ENCODE measurements at regions not wholly inside any gene's neighbourhood (a gene's known extent, or its start where the extent isn't known, plus 50 kb on each side); places are given as distances from the start of the nearest gene placed in this dataset.

DNA sequence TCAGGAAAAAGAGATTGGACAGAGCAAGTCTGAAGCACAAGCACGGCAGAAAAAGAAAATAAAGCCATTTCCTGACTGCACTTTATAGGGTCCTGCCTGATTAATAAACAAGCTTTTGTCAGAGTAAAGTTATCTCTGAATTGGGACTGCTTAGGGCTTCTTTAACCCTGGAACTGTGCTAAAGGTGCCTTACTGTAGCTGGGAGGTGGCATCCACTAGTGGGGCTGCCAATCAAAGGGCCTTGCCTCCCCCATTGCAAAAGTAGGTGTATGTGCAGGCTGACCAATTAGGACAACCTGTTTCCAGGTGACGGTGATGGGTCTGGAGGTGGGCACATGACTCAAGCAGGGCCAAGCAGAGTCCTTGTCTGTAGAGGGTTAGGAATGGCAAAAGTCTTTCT is 57.4 kb upstream of the RAPH1 start:
- peaks cover 2% of the 10 kb centered on the region for H3K27me3 Mint-ChIP-seq (ENCODE audit: unreplicated experiment)
- no peak for DNase-seq (ENCODE audit: low spot score)
- H3K4me3 Mint-ChIP-seq (ENCODE audit: unreplicated experiment): no peak overlapping the region
- H3K27ac Mint-ChIP-seq (ENCODE audit: unreplicated experiment): no peak overlapping the region
- H3K9me3 Mint-ChIP-seq (ENCODE audit: unreplicated experiment): no peaks in the 10 kb centered on the region
- TF ChIP-seq, protein P1, sequence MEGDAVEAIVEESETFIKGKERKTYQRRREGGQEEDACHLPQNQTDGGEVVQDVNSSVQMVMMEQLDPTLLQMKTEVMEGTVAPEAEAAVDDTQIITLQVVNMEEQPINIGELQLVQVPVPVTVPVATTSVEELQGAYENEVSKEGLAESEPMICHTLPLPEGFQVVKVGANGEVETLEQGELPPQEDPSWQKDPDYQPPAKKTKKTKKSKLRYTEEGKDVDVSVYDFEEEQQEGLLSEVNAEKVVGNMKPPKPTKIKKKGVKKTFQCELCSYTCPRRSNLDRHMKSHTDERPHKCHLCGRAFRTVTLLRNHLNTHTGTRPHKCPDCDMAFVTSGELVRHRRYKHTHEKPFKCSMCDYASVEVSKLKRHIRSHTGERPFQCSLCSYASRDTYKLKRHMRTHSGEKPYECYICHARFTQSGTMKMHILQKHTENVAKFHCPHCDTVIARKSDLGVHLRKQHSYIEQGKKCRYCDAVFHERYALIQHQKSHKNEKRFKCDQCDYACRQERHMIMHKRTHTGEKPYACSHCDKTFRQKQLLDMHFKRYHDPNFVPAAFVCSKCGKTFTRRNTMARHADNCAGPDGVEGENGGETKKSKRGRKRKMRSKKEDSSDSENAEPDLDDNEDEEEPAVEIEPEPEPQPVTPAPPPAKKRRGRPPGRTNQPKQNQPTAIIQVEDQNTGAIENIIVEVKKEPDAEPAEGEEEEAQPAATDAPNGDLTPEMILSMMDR (IDR thresholded peaks at IDR 0.05; ENCODE audit: unreplicated experiment): no peak
- no peaks in the 10 kb centered on the region for H3K4me1 Mint-ChIP-seq (ENCODE audit: unreplicated experiment)
- no peaks in the 10 kb centered on the region for H3K36me3 Mint-ChIP-seq (ENCODE audit: low read depth, unreplicated experiment)

DNA sequence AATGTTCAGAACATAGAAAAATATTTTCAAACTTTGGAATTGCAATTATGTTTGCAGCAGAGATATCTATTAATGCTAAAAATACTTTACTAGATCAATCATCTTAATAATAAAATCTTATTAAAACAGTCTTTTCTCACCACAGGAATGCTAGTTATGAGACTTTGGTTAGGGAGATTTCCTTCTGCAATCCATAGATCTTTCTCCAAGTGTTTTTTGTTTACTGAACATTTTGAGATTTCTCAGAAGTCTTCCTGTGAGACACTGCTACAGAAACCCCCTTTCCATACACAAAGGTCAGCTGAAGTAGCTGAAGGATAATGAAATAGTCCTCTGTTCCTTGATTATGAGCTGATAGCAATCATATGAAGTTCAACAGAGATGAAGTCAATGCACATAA is 59.4 kb upstream of the RAPH1 start:
- TF ChIP-seq, protein P1 (IDR thresholded peaks at IDR 0.05; ENCODE audit: unreplicated experiment): no peak
- Mint-ChIP-seq H3K4me3 (ENCODE audit: unreplicated experiment) (no peak overlapping the region), H3K9me3 (ENCODE audit: unreplicated experiment) (no peaks in the 10 kb centered on the region), H3K27me3 (ENCODE audit: unreplicated experiment) (peaks cover 2% of the 10 kb centered on the region), H3K36me3 (ENCODE audit: low read depth, unreplicated experiment) (no peaks in the 10 kb centered on the region), H3K27ac (ENCODE audit: unreplicated experiment) (no peak overlapping the region), H3K4me1 (ENCODE audit: unreplicated experiment) (no peaks in the 10 kb centered on the region)
- no peak for DNase-seq (ENCODE audit: low spot score)

DNA sequence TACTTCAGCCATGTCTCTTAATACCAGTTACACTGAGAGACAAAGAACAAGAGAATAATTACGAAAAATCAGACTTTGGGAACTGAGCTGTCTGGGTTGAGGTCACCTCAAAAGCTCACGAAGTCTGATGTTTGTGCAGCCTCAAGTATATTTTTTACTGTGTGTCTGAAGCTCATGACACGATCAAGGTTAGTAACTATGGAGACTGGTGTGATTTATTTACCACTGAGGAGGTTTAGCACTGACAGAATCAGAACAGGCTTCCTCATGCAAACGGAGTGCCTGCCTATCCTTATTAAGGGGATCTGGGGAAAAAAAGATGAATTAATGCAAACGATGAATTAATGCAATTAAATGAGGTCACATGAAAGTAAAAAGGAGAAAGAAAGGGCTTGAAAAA is 61.1 kb upstream of the RAPH1 start:
- H3K27ac Mint-ChIP-seq (ENCODE audit: unreplicated experiment): no peak overlapping the region
- DNase-seq (ENCODE audit: low spot score): no peak
- no peaks in the 10 kb centered on the region for H3K9me3 Mint-ChIP-seq (ENCODE audit: unreplicated experiment)
- no peaks in the 10 kb centered on the region for H3K4me1 Mint-ChIP-seq (ENCODE audit: unreplicated experiment)
- H3K27me3 Mint-ChIP-seq (ENCODE audit: unreplicated experiment): peaks cover 2% of the 10 kb centered on the region
- no peaks in the 10 kb centered on the region for H3K36me3 Mint-ChIP-seq (ENCODE audit: low read depth, unreplicated experiment)
- TF ChIP-seq, protein P1 (IDR thresholded peaks at IDR 0.05; ENCODE audit: unreplicated experiment): no peak
- no peak overlapping the region for H3K4me3 Mint-ChIP-seq (ENCODE audit: unreplicated experiment)

DNA sequence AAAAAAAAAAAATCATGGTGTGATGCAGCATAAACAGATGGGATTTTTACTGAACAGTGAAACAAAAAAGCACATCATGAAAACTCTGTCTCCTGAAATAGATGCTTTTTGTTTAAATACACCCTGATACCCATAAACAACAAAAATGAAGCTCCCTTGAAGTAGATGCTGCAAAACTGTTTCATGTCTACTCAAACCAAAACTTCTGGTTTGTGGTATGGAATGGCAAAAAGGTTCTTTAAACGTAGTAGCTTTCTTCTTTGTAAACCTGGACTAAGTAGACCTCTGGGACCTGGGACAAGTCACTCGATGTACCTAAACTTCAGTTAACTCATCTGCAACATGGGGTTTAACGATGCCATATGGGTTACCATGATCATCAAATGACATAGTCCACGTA is 64.4 kb upstream of the RAPH1 start:
- H3K9me3 Mint-ChIP-seq (ENCODE audit: unreplicated experiment): no peaks in the 10 kb centered on the region
- TF ChIP-seq, protein P1 (IDR thresholded peaks at IDR 0.05; ENCODE audit: unreplicated experiment): no peak
- H3K36me3 Mint-ChIP-seq (ENCODE audit: low read depth, unreplicated experiment): no peaks in the 10 kb centered on the region
- H3K27me3 Mint-ChIP-seq (ENCODE audit: unreplicated experiment): no peaks in the 10 kb centered on the region
- no peaks in the 10 kb centered on the region for H3K4me1 Mint-ChIP-seq (ENCODE audit: unreplicated experiment)
- no peak for DNase-seq (ENCODE audit: low spot score)
- H3K4me3 Mint-ChIP-seq (ENCODE audit: unreplicated experiment): no peak overlapping the region
- no peak overlapping the region for H3K27ac Mint-ChIP-seq (ENCODE audit: unreplicated experiment)

DNA sequence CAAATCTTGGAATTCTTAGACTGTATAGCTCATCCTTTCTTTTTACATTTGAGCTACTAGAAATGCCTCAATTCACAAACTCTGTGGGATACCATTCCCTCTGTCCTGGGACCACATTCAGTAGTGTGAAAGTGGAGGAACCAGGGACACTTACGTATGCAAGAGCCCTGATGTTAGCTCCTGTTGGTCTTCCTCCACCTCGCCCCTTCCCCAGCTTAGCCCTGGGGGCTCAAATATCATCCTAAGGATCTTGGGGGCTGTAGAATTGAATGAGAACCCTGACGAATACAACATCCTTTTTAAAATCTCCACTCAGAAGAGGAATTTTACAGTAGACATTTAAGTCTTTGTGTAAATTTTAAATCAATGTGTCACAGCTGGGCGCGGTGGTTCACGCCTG is 65.2 kb upstream of the RAPH1 start:
- H3K9me3 Mint-ChIP-seq (ENCODE audit: unreplicated experiment): no peaks in the 10 kb centered on the region
- TF ChIP-seq, protein P1 (IDR thresholded peaks at IDR 0.05; ENCODE audit: unreplicated experiment): no peak
- H3K4me3 Mint-ChIP-seq (ENCODE audit: unreplicated experiment): no peak overlapping the region
- no peak for DNase-seq (ENCODE audit: low spot score)
- H3K4me1 Mint-ChIP-seq (ENCODE audit: unreplicated experiment): no peaks in the 10 kb centered on the region
- H3K27me3 Mint-ChIP-seq (ENCODE audit: unreplicated experiment): no peaks in the 10 kb centered on the region
- no peak overlapping the region for H3K27ac Mint-ChIP-seq (ENCODE audit: unreplicated experiment)
- H3K36me3 Mint-ChIP-seq (ENCODE audit: low read depth, unreplicated experiment): no peaks in the 10 kb centered on the region
